GM12873 (cell line): ENCODE measurements at regions not wholly inside any gene's neighbourhood (a gene's known extent, or its start where the extent isn't known, plus 50 kb on each side); places are given as distances from the start of the nearest gene placed in this dataset.

Experiments
- TF ChIP-seq, protein P1 (sequence below): IDR thresholded peaks from 2 replicates; pipeline ENCODE4 v1.5.1; 2012; ENCODE audit warnings: low read depth, mild to moderate bottlenecking, moderate library complexity, low read length, control low read depth; ENCODE audit not compliant: insufficient read depth; ENCODE audit errors: missing control alignments

DNA sequence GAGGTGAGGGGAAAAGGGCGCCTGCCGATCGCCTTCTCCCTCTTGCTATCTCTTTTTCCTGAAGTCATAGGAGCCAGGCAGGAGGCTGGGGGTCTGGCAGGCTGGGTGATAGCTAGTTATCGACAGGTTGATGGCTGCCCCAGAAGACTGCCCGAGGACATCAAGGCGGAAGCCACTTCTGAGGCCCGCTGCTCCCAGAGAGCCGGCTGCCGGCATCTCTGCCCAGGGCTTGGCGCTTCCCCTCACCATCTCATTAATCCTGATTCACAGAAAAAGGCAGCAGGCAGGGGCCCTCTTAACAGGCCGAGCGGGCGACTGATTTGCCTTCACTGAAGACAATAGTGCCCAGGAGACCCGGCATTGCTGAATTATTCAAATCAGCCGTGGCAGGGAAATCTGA is 124.2 kb downstream of the MIAT start:
- TF ChIP-seq, protein P1, sequence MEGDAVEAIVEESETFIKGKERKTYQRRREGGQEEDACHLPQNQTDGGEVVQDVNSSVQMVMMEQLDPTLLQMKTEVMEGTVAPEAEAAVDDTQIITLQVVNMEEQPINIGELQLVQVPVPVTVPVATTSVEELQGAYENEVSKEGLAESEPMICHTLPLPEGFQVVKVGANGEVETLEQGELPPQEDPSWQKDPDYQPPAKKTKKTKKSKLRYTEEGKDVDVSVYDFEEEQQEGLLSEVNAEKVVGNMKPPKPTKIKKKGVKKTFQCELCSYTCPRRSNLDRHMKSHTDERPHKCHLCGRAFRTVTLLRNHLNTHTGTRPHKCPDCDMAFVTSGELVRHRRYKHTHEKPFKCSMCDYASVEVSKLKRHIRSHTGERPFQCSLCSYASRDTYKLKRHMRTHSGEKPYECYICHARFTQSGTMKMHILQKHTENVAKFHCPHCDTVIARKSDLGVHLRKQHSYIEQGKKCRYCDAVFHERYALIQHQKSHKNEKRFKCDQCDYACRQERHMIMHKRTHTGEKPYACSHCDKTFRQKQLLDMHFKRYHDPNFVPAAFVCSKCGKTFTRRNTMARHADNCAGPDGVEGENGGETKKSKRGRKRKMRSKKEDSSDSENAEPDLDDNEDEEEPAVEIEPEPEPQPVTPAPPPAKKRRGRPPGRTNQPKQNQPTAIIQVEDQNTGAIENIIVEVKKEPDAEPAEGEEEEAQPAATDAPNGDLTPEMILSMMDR: no peak

DNA sequence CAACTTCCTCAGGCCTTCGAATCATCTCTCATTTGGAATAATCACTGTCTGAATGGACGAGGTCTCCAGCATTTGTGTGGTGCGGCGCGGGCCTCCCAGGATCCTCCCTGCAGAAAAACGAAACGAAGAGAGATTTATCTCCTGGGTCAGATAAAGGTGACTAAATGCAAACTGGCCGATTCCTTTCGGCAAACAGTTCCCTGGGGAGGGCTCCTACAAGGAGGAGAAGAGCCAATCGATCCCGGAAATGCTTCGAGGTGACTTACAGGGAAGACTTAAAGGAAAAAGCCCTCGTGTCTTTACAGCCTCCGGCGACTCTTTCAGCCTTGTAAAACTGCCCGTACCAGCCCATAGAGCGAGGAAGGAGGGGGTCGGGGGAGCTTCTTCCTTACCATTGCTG is 126.5 kb downstream of the MIAT start:
- TF ChIP-seq, protein P1: no peak

DNA sequence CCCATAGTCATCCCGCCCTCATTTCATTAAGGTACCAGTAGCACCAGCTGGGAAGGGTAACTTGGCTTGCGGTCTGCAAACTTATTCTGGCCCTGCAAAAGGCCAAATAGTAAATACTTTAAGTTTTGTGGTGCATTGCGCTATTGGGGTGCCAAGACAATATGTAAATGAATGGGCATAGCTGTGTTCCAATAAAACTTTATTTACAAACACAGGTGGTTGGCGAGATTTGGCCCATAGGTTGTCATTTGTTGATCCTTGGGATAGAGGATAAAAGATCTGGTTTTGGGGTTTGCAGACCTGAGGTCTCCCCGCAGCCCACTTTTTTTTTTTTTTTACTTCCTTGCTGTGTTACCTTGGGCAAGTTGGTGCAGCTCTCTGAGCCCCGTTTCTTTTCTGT is 127.4 kb downstream of the MIAT start:
- TF ChIP-seq, protein P1: no peak

DNA sequence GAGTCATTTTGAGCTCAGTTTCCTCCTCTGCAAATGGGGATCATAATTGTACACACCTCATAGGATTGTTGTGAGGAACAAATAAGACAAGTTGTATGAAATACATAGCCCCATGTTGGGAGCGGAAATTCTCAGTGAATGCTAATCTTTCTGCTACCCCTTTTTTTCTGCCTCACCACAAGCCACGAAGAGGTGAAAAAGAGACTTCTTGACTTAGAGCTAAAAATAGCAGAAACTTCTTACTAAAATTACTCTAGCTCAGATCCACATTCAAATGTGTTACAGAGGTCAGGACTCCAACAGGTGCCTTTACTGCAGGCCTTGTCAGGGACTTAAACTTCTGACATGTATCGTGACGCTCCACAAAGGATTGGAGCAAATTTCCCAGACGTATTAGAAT is 128.5 kb downstream of the MIAT start:
- TF ChIP-seq, protein P1: no peak

DNA sequence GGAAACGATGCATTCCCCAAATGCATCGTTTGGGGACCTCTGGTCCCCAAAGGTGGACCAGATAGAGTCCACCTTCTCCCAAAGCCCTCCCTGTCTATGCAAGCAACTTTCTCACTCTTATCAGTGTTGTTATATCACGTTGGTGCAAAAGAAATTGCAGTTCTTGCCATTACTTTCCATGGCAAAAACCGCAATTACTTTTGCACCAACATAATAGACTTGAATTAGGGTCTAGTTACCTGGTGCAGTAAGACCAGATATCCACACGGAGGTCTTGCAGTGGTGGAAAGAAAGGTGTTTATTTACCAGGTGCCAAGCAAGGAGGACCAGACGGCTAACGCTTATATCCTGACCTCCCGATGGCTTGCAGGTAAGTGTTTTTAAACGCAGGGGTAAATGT is 129.0 kb downstream of the MIAT start:
- TF ChIP-seq, protein P1: no peak

DNA sequence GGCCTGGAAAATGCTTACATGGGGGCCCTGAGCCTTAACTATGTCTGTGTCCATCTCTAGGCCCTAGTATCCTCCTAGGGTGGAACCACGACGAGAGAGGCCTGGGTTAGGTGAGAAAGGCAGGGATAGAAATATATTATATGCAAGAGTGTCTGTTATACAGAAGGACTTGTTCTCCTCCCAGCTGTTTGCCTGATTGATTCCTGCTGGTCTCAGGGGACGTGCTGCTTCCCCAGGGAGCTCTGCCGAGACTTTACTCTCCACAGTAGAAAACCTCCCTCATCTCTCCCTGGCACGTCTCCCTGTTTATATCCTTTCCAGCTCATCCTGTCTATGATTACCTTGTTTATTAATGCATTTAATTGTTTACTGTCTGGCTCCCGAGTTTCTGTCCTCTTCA is 132.6 kb downstream of the MIAT start:
- TF ChIP-seq, protein P1: no peak

DNA sequence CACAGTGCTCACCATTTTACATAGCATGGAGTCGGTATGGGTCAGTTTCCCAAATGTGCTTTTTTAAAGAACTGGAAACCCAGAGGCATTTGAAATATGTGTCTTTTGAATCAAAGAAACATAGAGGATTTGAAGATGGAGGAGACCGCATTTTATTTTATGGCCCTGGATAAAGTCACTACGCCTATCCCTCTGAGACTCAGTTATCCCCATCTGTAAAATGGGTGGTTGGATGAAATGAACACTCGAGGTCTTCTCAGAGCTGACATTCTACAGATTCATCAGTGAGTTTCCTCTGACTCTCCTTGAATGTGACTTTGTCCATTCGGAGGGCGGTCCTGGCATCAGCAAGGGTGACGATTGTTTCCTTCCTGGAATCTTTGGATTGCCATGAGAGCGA is 135.1 kb downstream of the MIAT start:
- TF ChIP-seq, protein P1: no peak
